HG02943 (cell line): ENCODE measurements at regions not wholly inside any gene's neighbourhood (a gene's known extent, or its start where the extent isn't known, plus 50 kb on each side); places are given as distances from the start of the nearest gene placed in this dataset.

Source experiments
- ATAC-seq: cut with Tn5 transposase; IDR thresholded peaks from one replicate; pipeline ENCODE4 v1.9.1; 2021; ENCODE audit warnings: mild to moderate bottlenecking, low read depth, moderate library complexity; ENCODE audit not compliant: unreplicated experiment

GRCh38 chr5:73395256-73395655 is 53.3 kb downstream of the FOXD1 start:
- ATAC-seq = no peak

GRCh38 chr5:73394610-73395009 is 54.0 kb downstream of the FOXD1 start:
- ATAC-seq = no peak

- ATAC-seq = no peak
Measured at GRCh38 chr5:73393611-73394489, 54.7 kb downstream of the FOXD1 start.

GRCh38 chr5:73392775-73393174 is 55.8 kb downstream of the FOXD1 start:
- no peak for ATAC-seq

- no peak for ATAC-seq
Measured at GRCh38 chr5:73391441-73391881, 57.1 kb downstream of the FOXD1 start.

- no peak for ATAC-seq
Measured at GRCh38 chr5:73390972-73391371, 57.6 kb downstream of the FOXD1 start.

- ATAC-seq = no peak
Measured at GRCh38 chr5:73388740-73389139, 59.8 kb downstream of the FOXD1 start.

GRCh38 chr5:73388306-73388684 is 60.3 kb downstream of the FOXD1 start:
- ATAC-seq = no peak

GRCh38 chr5:73387601-73388305 is 60.8 kb downstream of the FOXD1 start:
- peak; percentile 87 for ATAC-seq

GRCh38 chr5:73387149-73387591 is 61.4 kb downstream of the FOXD1 start:
- peak; percentile 34 for ATAC-seq

- ATAC-seq = no peak
Measured at GRCh38 chr5:73384861-73385260, 63.7 kb downstream of the FOXD1 start.

- no peak for ATAC-seq
Measured at GRCh38 chr5:73382401-73382740, 66.2 kb downstream of the FOXD1 start.

- ATAC-seq = no peak
Measured at GRCh38 chr5:73381590-73382400, 66.8 kb downstream of the FOXD1 start.

GRCh38 chr5:73380710-73381589 is 67.6 kb downstream of the FOXD1 start:
- no peak for ATAC-seq

- no peak for ATAC-seq
Measured at GRCh38 chr5:73380041-73380440, 68.5 kb downstream of the FOXD1 start.

- no peak for ATAC-seq
Measured at GRCh38 chr5:73379435-73379834, 69.1 kb downstream of the FOXD1 start.

- ATAC-seq = no peak
Measured at GRCh38 chr5:73378765-73379164, 69.8 kb downstream of the FOXD1 start.

- ATAC-seq = no peak
Measured at GRCh38 chr5:73378070-73378469, 70.5 kb downstream of the FOXD1 start.

GRCh38 chr5:73376618-73377170 is 71.9 kb downstream of the FOXD1 start:
- ATAC-seq = no peak

GRCh38 chr5:73375949-73376348 is 72.6 kb downstream of the FOXD1 start:
- no peak for ATAC-seq
